ENCODE measurements at regions not wholly inside any gene's neighbourhood (a gene's known extent, or its start where the extent isn't known, plus 50 kb on each side); places are given as distances from the start of the nearest gene placed in this dataset.

DNA sequence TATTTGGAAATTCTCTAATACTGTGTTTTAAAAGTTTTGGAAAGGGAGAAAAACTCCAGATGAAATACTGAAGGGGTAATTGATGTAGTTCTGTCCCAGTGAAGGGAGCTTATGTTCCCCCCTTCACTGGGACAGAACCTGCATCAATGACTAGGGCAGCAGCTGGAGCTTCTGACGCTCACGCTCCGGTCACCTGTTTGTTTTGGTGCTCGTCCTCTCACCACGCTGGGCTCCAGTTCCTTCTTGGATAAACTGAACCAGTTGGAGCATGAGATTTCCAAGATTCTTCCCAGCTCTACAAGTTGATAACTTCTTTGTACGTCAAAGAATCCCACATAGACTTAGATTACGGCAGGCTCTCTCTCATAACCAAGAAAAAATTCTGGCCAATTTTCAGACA is 51.4 kb upstream of the HNRNPU start:
- Histone ChIP-seq H3K4me3 (no peak overlapping the region), H3K36me3 (no peaks in the 10 kb centered on the region), H3K27me3 (replicated peaks) (no peaks in the 10 kb centered on the region), H3K27ac (no peak overlapping the region), H3K9me3 (replicated peaks) (no peaks in the 10 kb centered on the region), H3K4me1 (replicated peaks) (peaks cover 5% of the 10 kb centered on the region)
- DNase-seq (ENCODE audit: low read depth in 1 of 2, low spot score in 2 of 2), result no peak

DNA sequence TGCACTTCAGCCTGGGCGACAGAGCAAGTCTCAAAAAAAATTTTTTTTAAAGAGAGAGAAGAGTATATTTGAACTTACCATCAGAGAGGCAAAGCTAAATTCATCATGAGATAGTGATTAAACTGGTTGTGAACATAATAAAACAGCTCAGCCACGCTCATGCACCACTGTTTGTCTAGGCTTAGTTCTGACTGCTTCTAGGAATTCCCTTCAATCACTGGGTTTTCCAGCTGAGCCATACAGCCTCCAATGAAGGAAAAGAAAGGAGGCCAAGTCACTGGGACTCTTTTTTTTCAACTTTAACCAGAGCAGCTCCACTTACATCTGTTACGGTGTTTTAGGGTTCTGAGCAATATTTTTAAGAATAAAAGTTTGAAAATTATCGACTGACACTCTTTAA is 50.4 kb upstream of the HNRNPU start:
- no peak for DNase-seq (ENCODE audit: low read depth in 1 of 2, low spot score in 2 of 2)
- Histone ChIP-seq H3K27me3 (replicated peaks) (no peaks in the 10 kb centered on the region), H3K27ac (no peak overlapping the region), H3K4me1 (replicated peaks) (peaks cover 5% of the 10 kb centered on the region), H3K4me3 (no peak overlapping the region), H3K36me3 (no peaks in the 10 kb centered on the region), H3K9me3 (replicated peaks) (no peaks in the 10 kb centered on the region)

All from SJSA1 (cell line).